ENCODE measurements at regions not wholly inside any gene's neighbourhood (a gene's known extent, or its start where the extent isn't known, plus 50 kb on each side); places are given as distances from the start of the nearest gene placed in this dataset.

DNA sequence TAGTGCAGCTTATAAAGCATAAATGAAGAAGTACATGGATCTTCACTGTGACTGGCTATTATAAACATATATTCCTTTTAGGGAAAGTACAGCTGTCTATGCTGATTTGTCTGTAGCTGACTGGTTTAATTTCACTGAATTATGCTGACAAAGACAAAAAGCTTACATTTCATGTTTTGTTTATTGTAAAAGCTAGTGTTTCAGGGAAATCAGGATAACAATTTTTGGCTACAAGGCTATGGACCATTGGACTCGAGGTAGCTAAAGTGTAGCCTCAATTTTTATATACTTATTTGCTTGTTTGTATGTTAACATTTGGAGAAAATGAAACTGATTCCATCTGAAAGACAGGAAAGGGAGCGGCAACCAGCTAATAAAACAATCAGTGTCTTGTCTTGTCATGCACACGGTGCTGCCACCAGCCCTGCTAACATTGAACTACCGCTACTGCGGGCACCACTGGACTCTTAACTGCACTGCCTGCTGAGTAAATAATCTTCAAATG, 480.2 kb downstream of the COL11A1 start:
- H3K27ac Mint-ChIP-seq (ENCODE audit: unreplicated experiment): no peak overlapping the region
- TF ChIP-seq, protein P1, sequence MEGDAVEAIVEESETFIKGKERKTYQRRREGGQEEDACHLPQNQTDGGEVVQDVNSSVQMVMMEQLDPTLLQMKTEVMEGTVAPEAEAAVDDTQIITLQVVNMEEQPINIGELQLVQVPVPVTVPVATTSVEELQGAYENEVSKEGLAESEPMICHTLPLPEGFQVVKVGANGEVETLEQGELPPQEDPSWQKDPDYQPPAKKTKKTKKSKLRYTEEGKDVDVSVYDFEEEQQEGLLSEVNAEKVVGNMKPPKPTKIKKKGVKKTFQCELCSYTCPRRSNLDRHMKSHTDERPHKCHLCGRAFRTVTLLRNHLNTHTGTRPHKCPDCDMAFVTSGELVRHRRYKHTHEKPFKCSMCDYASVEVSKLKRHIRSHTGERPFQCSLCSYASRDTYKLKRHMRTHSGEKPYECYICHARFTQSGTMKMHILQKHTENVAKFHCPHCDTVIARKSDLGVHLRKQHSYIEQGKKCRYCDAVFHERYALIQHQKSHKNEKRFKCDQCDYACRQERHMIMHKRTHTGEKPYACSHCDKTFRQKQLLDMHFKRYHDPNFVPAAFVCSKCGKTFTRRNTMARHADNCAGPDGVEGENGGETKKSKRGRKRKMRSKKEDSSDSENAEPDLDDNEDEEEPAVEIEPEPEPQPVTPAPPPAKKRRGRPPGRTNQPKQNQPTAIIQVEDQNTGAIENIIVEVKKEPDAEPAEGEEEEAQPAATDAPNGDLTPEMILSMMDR (IDR thresholded peaks at IDR 0.05; ENCODE audit: partially characterized antibody, unreplicated experiment): no peak
- peaks cover 2% of the 10 kb centered on the region for H3K9me3 Mint-ChIP-seq (ENCODE audit: unreplicated experiment)
- no peaks in the 10 kb centered on the region for H3K27me3 Mint-ChIP-seq (ENCODE audit: unreplicated experiment)
- H3K36me3 Mint-ChIP-seq (ENCODE audit: unreplicated experiment): no peaks in the 10 kb centered on the region
- peaks cover 6% of the 10 kb centered on the region for H3K4me1 Mint-ChIP-seq (ENCODE audit: low read depth, unreplicated experiment)
- no peak for DNase-seq
- no peak overlapping the region for H3K4me3 Mint-ChIP-seq (ENCODE audit: unreplicated experiment)

DNA sequence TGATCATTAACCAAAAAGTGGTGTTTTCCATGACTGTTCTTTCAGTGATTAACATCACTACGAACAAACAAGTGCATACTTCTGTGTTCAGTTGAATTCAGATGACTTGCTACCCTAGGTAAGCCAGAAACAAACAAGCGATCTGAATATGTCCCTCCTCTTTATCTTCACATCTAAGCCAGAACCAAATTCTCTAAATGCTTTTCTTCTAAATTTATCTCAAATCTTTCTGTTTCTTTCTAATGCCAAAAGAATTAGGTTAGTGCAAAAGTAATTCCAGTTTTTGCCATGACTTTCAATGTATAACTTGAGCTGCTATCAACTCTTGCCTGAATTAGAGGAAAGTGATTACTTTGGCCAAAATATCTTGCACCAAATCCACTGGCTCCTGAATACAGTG, 481.2 kb downstream of the COL11A1 start:
- DNase-seq: no peak
- Mint-ChIP-seq H3K27ac (ENCODE audit: unreplicated experiment) (no peak overlapping the region), H3K36me3 (ENCODE audit: unreplicated experiment) (no peaks in the 10 kb centered on the region), H3K4me3 (ENCODE audit: unreplicated experiment) (no peak overlapping the region), H3K27me3 (ENCODE audit: unreplicated experiment) (no peaks in the 10 kb centered on the region), H3K4me1 (ENCODE audit: low read depth, unreplicated experiment) (peaks cover 14% of the 10 kb centered on the region), H3K9me3 (ENCODE audit: unreplicated experiment) (peaks cover 2% of the 10 kb centered on the region)
- TF ChIP-seq, protein P1 (IDR thresholded peaks at IDR 0.05; ENCODE audit: partially characterized antibody, unreplicated experiment): no peak

DNA sequence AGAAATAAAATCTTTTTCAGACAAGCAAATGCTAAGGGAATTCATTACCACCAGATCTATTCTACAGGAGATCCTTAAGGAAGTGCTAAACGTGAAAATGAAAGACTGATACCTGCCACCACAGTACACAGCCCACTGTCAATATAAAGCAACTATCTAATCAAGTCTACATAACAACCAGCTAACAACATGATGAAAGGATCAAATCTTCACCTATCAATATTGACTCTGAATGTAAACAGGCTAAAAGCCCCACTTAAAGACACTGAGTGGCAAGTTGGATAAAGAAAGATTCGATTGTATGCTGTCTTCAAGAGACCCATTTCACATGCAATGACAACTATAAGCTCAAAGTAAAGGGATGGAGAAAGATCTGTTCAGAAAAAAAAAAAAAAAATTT, 492.4 kb downstream of the COL11A1 start:
- TF ChIP-seq, protein P1 (IDR thresholded peaks at IDR 0.05; ENCODE audit: partially characterized antibody, unreplicated experiment): no peak
- no peak for DNase-seq
- H3K27me3 Mint-ChIP-seq (ENCODE audit: unreplicated experiment): no peaks in the 10 kb centered on the region
- peaks cover 3% of the 10 kb centered on the region for H3K9me3 Mint-ChIP-seq (ENCODE audit: unreplicated experiment)
- H3K4me3 Mint-ChIP-seq (ENCODE audit: unreplicated experiment): no peak overlapping the region
- H3K36me3 Mint-ChIP-seq (ENCODE audit: unreplicated experiment): no peaks in the 10 kb centered on the region
- H3K4me1 Mint-ChIP-seq (ENCODE audit: low read depth, unreplicated experiment): no peaks in the 10 kb centered on the region
- H3K27ac Mint-ChIP-seq (ENCODE audit: unreplicated experiment): no peak overlapping the region

DNA sequence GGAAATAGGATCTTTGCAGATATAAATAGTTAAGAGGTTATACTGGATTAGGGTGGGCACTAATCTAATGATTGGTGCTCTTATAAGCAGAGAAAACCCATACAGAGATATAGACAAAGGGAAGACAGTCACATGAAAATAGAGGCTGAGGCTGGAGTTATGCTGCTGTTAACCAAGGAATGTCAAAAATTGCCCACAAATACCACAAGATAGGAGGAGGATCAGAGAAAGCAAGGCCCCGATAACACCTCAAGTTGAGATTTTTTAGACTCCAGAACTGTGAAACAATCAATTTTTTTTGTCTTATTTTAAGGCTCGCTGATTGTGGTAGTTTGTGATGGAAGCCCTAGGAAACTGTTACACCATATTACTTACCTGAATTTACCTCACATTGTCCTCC, 513.2 kb downstream of the COL11A1 start:
- no peaks in the 10 kb centered on the region for H3K9me3 Mint-ChIP-seq (ENCODE audit: unreplicated experiment)
- TF ChIP-seq, protein P1 (IDR thresholded peaks at IDR 0.05; ENCODE audit: partially characterized antibody, unreplicated experiment): no peak
- no peak overlapping the region for H3K4me3 Mint-ChIP-seq (ENCODE audit: unreplicated experiment)
- H3K27me3 Mint-ChIP-seq (ENCODE audit: unreplicated experiment): no peaks in the 10 kb centered on the region
- no peaks in the 10 kb centered on the region for H3K4me1 Mint-ChIP-seq (ENCODE audit: low read depth, unreplicated experiment)
- H3K36me3 Mint-ChIP-seq (ENCODE audit: unreplicated experiment): no peaks in the 10 kb centered on the region
- DNase-seq: no peak
- H3K27ac Mint-ChIP-seq (ENCODE audit: unreplicated experiment): no peak overlapping the region

DNA sequence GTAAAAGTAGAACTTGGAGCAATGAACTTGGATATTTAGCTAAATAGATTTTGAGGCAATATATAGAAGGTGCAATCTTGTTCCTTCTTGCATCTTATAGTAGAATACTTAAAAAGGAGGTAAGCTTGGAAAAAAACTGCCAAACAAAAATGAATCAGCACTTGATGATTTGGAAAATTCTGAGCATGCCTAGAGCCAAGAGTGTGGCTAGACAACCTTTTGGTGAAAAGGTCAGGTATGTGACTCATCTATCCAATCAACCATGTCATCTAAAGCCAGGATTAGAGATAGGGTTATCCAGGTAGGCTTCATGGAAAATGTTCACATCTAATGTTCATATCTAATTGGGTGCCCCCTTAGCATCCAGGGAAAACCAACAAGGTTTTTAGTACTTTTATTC, 515.0 kb downstream of the COL11A1 start:
- Mint-ChIP-seq H3K4me1 (ENCODE audit: low read depth, unreplicated experiment) (peaks cover 9% of the 10 kb centered on the region), H3K4me3 (ENCODE audit: unreplicated experiment) (no peak overlapping the region), H3K27ac (ENCODE audit: unreplicated experiment) (no peak overlapping the region), H3K9me3 (ENCODE audit: unreplicated experiment) (no peaks in the 10 kb centered on the region), H3K36me3 (ENCODE audit: unreplicated experiment) (no peaks in the 10 kb centered on the region), H3K27me3 (ENCODE audit: unreplicated experiment) (peaks cover 3% of the 10 kb centered on the region)
- DNase-seq: no peak
- TF ChIP-seq, protein P1 (IDR thresholded peaks at IDR 0.05; ENCODE audit: partially characterized antibody, unreplicated experiment): no peak
